Muscle of leg (tissue), 3 donors: ENCODE measurements at regions not wholly inside any gene's neighbourhood (a gene's known extent, or its start where the extent isn't known, plus 50 kb on each side); places are given as distances from the start of the nearest gene placed in this dataset.

Experiments
- DNase-seq: peaks from one replicate; pipeline ENCODE4 v3.0.0; 2013
- H3K27ac ChIP-seq: one replicate; pipeline ENCODE4 v1.5.1; 2013; ENCODE audit warnings: mild to moderate bottlenecking, low read length, control low read depth
- H3K27me3 ChIP-seq: one replicate; pipeline ENCODE4 v1.6.1; 2013; ENCODE audit warnings: low read length; ENCODE audit not compliant: control insufficient read depth, insufficient read depth
- H3K36me3 ChIP-seq: one replicate; pipeline ENCODE4 v1.6.1; 2013; ENCODE audit warnings: low read length; ENCODE audit not compliant: control insufficient read depth, insufficient read depth
- H3K4me1 ChIP-seq: one replicate; pipeline ENCODE4 v1.6.1; 2013; ENCODE audit warnings: low read length; ENCODE audit not compliant: control insufficient read depth, insufficient read depth
- H3K4me3 ChIP-seq: one replicate; pipeline ENCODE4 v1.5.1; 2013; ENCODE audit warnings: low read length, control low read depth
- H3K9me3 ChIP-seq: replicated peaks from 2 replicates; pipeline ENCODE4 v1.6.1; 2013; ENCODE audit warnings: low read depth, low read length; ENCODE audit not compliant: control insufficient read depth
- WGBS: methylation state at CpG from one replicate; pipeline ENCODE4 v1.1.5; 2013; ENCODE audit warnings: missing lambda C conversion rate; ENCODE audit not compliant: insufficient coverage; 5-methylcytosine and 5-hydroxymethylcytosine counted together

DNA sequence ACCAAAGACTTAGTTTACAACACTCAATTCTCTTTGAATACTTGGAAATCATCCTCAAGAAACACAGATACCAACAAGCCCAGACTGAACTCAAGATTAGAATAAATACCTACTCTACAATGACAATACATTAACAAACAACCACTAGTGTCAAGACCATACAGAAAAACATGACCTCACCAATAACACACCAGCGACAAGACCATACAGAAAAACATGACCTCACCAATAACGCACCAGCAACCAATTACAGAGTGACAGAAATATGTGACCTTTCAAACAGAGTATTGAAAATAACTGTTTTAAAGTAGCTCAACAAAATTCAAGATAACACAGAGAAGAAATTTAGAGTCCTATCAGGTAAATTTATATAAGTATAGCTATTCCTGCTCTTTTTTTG is 876.0 kb downstream of the EPHA3 start:
- DNase-seq = no peak
- no peaks in the 10 kb centered on the region for H3K27me3 ChIP-seq
- no peak overlapping the region for H3K27ac ChIP-seq
- H3K9me3 ChIP-seq = peaks cover 5% of the 10 kb centered on the region
- H3K4me3 ChIP-seq = no peak overlapping the region
- no peaks in the 10 kb centered on the region for H3K4me1 ChIP-seq
- 100% methylated on average over 1 of the region's 2 CpGs for whole genome bisulfite sequencing
- no peaks in the 10 kb centered on the region for H3K36me3 ChIP-seq

- DNase-seq = no peak
- Histone ChIP-seq H3K4me1 (peaks cover 2% of the 10 kb centered on the region), H3K27me3 (no peaks in the 10 kb centered on the region), H3K27ac (no peak overlapping the region), H3K36me3 (no peaks in the 10 kb centered on the region), H3K4me3 (no peak overlapping the region), H3K9me3 (no peaks in the 10 kb centered on the region)
- no CpG with 5 or more reads among the region's 4 CpGs for WGBS
Measured at GRCh38 chr3:90005281-90005847, 897.9 kb downstream of the EPHA3 start.

- no peaks in the 10 kb centered on the region for H3K27me3 ChIP-seq
- H3K4me3 ChIP-seq = no peak overlapping the region
- no peaks in the 10 kb centered on the region for H3K9me3 ChIP-seq
- peaks cover 8% of the 10 kb centered on the region for H3K4me1 ChIP-seq
- no CpG with 5 or more reads among the region's 3 CpGs for WGBS
- H3K36me3 ChIP-seq = no peaks in the 10 kb centered on the region
- peak; percentile 75 for DNase-seq
- H3K27ac ChIP-seq = peak overlapping the region; percentile 16
Measured at GRCh38 chr3:90007778-90008499, 900.5 kb downstream of the EPHA3 start.

GRCh38 chr3:90010341-90010740 is 902.9 kb downstream of the EPHA3 start:
- DNase-seq = peak; percentile 45
- no peaks in the 10 kb centered on the region for H3K36me3 ChIP-seq
- no peak overlapping the region for H3K27ac ChIP-seq
- H3K9me3 ChIP-seq = no peaks in the 10 kb centered on the region
- WGBS = 7% methylated on average over 2 of the region's 3 CpGs
- H3K27me3 ChIP-seq = no peaks in the 10 kb centered on the region
- peaks cover 8% of the 10 kb centered on the region for H3K4me1 ChIP-seq
- no peak overlapping the region for H3K4me3 ChIP-seq

DNA sequence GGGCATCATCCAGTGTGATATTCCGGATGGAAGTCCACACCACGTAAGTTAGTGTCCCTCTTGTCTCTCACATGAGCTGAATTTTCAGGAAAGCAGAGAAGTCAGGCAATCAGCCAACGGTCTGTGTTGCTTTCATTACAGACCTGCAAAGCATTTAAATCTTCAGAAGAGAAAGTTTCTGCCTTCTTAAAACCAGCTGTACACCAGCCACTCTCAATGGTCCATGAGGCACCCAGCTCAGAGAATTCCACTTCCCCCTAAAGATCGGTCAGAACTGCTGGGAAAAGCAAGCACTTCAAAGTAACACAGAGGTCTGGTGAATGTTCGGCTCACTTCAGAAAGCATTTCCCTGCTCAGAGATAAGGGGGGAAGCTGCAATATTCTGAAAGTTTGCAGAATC is 903.7 kb downstream of the EPHA3 start:
- no peaks in the 10 kb centered on the region for H3K27me3 ChIP-seq
- H3K36me3 ChIP-seq = no peaks in the 10 kb centered on the region
- no peaks in the 10 kb centered on the region for H3K9me3 ChIP-seq
- DNase-seq = peak; percentile 76
- H3K27ac ChIP-seq = no peak overlapping the region
- peaks cover 10% of the 10 kb centered on the region for H3K4me1 ChIP-seq
- no peak overlapping the region for H3K4me3 ChIP-seq
- 15% methylated on average over 4 of the region's 5 CpGs for WGBS

GRCh38 chr3:90011596-90011995 is 904.2 kb downstream of the EPHA3 start:
- Histone ChIP-seq H3K4me1 (peaks cover 13% of the 10 kb centered on the region), H3K27me3 (no peaks in the 10 kb centered on the region), H3K36me3 (no peaks in the 10 kb centered on the region), H3K4me3 (no peak overlapping the region), H3K27ac (no peak overlapping the region), H3K9me3 (no peaks in the 10 kb centered on the region)
- DNase-seq = no peak
- WGBS = 80% methylated on average over 1 of the region's 4 CpGs

- Histone ChIP-seq H3K27me3 (no peaks in the 10 kb centered on the region), H3K36me3 (no peaks in the 10 kb centered on the region), H3K4me1 (peaks cover 15% of the 10 kb centered on the region), H3K4me3 (no peak overlapping the region), H3K9me3 (no peaks in the 10 kb centered on the region), H3K27ac (no peak overlapping the region)
- 80% methylated on average over 1 of the region's 2 CpGs for WGBS
- DNase-seq = no peak
Measured at GRCh38 chr3:90011996-90012395, 904.6 kb downstream of the EPHA3 start.

DNA sequence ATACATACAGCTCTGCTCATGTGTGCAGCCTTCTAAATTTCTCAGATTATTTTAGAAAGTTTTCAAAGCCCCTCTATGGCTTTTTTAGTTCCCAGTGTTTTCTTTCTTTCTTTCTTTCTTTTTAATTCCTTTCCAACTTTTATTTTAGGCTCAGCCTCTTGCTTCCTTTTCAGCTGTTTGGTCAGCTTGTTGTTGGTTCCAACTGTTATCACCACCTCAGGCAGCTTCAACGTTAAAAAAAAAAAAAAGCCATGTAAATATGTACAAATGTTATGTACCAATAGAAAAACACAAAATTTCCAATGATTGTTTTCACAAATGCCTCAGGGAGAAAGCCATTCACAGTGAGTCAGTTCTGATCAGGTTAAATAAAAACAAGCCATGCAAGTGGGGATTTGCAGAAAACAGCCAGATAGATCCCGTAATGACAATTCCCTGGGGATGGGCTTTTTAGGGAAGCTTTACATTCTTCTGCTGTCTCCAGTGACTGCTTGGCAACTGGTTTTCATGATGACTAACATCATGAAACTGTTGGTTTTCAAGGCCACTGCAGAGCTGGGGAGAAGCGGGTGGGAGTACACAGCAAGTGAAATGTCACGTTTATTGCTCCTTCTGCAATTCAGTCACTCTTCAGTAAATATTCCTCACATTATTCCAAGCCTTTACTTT is 908.4 kb downstream of the EPHA3 start:
- peak overlapping the region; percentile 71 for H3K27ac ChIP-seq
- peak; percentile 96 for DNase-seq
- WGBS = 29% methylated on average over 1 of the region's 4 CpGs
- no peak overlapping the region for H3K4me3 ChIP-seq
- H3K9me3 ChIP-seq = no peaks in the 10 kb centered on the region
- no peaks in the 10 kb centered on the region for H3K27me3 ChIP-seq
- no peaks in the 10 kb centered on the region for H3K36me3 ChIP-seq
- peaks cover 13% of the 10 kb centered on the region for H3K4me1 ChIP-seq

DNA sequence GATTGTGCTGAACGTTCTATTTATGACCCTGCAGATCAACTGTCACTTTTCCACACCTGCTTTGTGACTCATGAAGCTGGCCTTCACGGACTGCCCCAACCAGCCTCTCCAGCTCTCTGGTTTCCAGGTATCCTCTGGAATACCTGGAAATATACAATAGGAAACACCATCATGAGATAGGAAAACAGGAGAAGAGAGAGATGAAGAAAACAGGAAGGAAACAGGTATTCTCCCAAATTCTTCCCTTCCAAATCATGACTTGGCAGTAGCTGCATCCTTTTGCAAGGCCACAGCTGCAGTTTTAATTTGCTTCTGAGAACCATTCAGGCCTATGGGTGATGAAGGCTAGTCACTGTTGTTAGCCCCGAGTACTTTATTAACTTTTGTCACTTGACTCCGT is 909.1 kb downstream of the EPHA3 start:
- Histone ChIP-seq H3K4me1 (peaks cover 8% of the 10 kb centered on the region), H3K36me3 (no peaks in the 10 kb centered on the region), H3K4me3 (no peak overlapping the region), H3K27ac (peak overlapping the region; percentile 71), H3K27me3 (no peaks in the 10 kb centered on the region), H3K9me3 (no peaks in the 10 kb centered on the region)
- no CpG with 5 or more reads among the region's 4 CpGs for WGBS
- peak; percentile 77 for DNase-seq

DNA sequence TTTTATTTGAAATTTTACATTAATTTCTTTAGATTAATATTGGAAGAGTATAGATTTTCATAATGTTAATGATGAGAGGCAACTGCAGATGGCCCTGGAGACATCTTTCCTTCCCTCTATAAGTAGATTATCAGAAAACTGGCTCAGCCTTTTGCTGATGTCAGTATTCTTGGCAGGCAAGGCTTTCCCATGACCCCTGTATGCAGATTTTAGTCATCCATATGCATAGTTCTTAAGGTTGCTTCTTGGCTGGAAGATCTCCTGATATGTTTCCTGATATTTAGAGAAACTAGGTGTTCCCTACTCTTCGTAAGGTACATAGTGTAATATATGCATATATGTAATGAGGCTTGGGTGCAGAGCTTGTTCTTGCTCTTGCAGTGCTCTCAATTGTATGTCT is 911.4 kb downstream of the EPHA3 start:
- peaks cover 8% of the 10 kb centered on the region for H3K4me1 ChIP-seq
- WGBS = no CpG with 5 or more reads among the region's 1 CpG
- DNase-seq = peak; percentile 58

More for the DNA sequence above, 911.4 kb downstream of the EPHA3 start:
- no peaks in the 10 kb centered on the region for H3K27me3 ChIP-seq
- H3K4me3 ChIP-seq = no peak overlapping the region
- no peaks in the 10 kb centered on the region for H3K9me3 ChIP-seq
- H3K36me3 ChIP-seq = no peaks in the 10 kb centered on the region
- no peak overlapping the region for H3K27ac ChIP-seq
